Mucosa of descending colon (tissue), 3 donors: ENCODE measurements at regions not wholly inside any gene's neighbourhood (a gene's known extent, or its start where the extent isn't known, plus 50 kb on each side); places are given as distances from the start of the nearest gene placed in this dataset.

Source experiments
- ATAC-seq: fragments of 200-7000 bp; cut with Tn5 transposase; one replicate; pipeline ENCODE4 v1.9.1; 2020; ENCODE audit warnings: mild to moderate bottlenecking, moderate library complexity
- DNase-seq, 3 donors: peaks; one replicate each; pipeline ENCODE4 v3.0.0-alpha.2; 2020
- H3K36me3 ChIP-seq: fragments of 200-600 bp; one replicate; pipeline ENCODE4 v1.8.0; 2021; ENCODE audit warnings: low read depth, mild to moderate bottlenecking
- H3K4me1 ChIP-seq: fragments of 200-600 bp; one replicate; pipeline ENCODE4 v1.8.0; 2021; ENCODE audit warnings: low read depth, mild to moderate bottlenecking
- H3K4me3 ChIP-seq: fragments of 200-600 bp; one replicate; pipeline ENCODE4 v1.8.0; 2021; ENCODE audit warnings: mild to moderate bottlenecking
- H3K9me3 ChIP-seq: fragments of 200-600 bp; one replicate; pipeline ENCODE4 v1.8.0; 2021; ENCODE audit warnings: mild to moderate bottlenecking
- CTCF ChIP-seq: fragments of 200-600 bp; IDR thresholded peaks from one replicate; pipeline ENCODE4 v1.8.0; 2022; ENCODE audit warnings: antibody characterized with exemption, mild to moderate bottlenecking
- intact Hi-C, 2 donors: fragments of 100-400 bp; cut with DNase I in 1 of 2; cut with micrococcal nuclease in 1 of 2; formaldehyde crosslinking; loops; one replicate each; pipeline versions ENCODE4 v1.11.0 to v1.11.1; 2022; cut with DNase I, micrococcal nuclease
- donor health status: DM: no; HTN: no; CAD: no; lungs with moderate emphysema.
- donor health status: DM: no; HTN: no; CAD: no.
- donor health status: DM: no; HTN: yes; CAD: no.

DNA sequence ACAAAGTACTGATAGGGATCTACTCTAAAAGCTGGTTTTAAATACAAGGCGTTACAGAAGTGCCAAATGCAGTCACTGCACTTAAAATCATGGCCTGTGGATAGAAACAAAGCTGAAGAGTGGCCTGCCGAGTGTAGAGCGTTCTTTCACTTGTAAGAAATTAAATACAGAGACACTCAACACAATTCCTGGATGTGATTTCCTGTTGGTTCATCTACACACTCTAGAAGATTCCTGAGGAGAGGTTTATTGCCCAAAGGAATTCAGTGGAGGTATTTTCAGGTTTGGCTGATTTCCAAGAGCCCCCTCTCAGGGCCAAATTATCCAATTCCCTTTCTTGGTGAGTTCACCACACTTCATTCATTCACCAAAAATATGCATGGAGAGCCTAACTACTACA is 200.3 kb upstream of the IL12A start:
- TF ChIP-seq CTCF = no peak
- H3K9me3 ChIP-seq = no peaks in the 10 kb centered on the region
- intact Hi-C loops = no loop called here
- DNase-seq (no peak), ATAC-seq (no peak)
- no peaks in the 10 kb centered on the region for H3K36me3 ChIP-seq
- H3K4me3 ChIP-seq = no peak overlapping the region
- H3K4me1 ChIP-seq = peaks cover 28% of the 10 kb centered on the region

DNA sequence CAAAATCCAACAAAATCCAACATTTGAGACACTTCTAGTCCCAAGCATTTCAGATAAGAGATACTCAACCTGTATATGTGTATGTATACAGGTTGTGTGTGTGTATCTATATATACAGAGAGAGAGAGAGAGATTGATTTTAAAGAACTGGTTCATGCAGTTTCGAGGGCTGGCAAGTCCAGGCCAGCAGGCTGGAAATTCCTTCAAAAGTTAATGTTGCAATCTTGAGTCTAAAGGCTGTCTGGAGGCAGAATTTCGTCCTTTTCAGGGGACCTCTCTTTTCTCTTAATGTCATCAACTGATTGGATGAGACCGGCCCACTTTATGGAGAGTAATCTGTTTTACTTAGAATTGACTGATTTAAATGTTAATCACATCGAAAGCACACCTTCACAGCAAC is 199.6 kb upstream of the IL12A start:
- peaks cover 25% of the 10 kb centered on the region for H3K4me1 ChIP-seq
- H3K9me3 ChIP-seq = no peaks in the 10 kb centered on the region
- TF ChIP-seq CTCF = no peak
- no peak for DNase-seq
- no peak for ATAC-seq
- no peak overlapping the region for H3K4me3 ChIP-seq
- intact Hi-C loops = no loop called here
- H3K36me3 ChIP-seq = no peaks in the 10 kb centered on the region

DNA sequence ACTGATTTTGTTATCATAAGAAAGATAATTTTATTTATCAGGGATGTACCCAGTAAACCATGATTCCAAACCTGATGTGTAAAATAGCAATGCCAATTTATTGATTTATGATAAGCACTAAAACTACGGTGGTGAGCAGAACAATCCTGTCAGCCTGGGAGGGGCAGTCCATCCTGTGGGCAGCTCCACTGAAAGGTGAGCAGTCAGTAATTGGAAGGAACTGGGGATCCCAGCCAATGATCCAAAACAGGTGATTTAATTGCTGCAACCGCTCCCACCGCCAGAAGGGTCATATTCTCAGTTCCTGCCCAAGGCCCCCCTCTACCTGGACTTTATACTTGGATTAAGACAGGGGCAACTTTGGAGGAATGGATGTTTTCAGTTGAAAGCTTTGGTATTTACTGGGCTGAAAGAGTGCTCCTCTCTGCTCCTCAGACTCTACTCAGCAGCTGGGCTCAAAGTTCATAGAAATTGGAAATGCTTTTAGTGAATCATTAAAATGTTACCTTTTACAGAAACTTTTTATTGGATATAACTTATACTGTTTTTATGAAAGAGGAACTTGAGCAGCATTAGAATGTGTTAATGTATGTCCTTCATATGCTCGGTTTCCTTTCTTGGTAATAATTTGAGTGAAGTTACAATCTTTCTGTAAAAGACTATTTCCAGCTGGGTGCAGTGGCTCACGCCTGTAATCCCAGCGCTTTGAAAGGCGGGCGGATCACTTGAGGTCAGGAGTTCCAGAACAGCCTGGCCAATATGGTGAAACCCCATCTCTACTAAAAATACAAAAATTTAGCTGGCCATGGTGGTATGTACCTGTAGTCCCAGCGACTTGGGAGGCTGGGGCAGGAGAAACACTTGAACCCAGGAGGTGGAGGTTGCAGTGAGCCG is 198.6 kb upstream of the IL12A start:
- ATAC-seq (peak; percentile 59), DNase-seq (peak in 2 of 3 donors; percentile 47 to 48)
- peaks cover 22% of the 10 kb centered on the region for H3K4me1 ChIP-seq
- intact Hi-C loops = no loop called here
- no peaks in the 10 kb centered on the region for H3K36me3 ChIP-seq
- TF ChIP-seq CTCF = no peak
- H3K9me3 ChIP-seq = no peaks in the 10 kb centered on the region
- H3K4me3 ChIP-seq = no peak overlapping the region

GRCh38 chr3:159791336-159791735 is 197.3 kb upstream of the IL12A start:
- peaks cover 19% of the 10 kb centered on the region for H3K4me1 ChIP-seq
- no peaks in the 10 kb centered on the region for H3K36me3 ChIP-seq
- intact Hi-C loops = no loop called here
- H3K4me3 ChIP-seq = no peak overlapping the region
- no peak for TF ChIP-seq CTCF
- ATAC-seq = no peak
- H3K9me3 ChIP-seq = no peaks in the 10 kb centered on the region
- DNase-seq = no peak

DNA sequence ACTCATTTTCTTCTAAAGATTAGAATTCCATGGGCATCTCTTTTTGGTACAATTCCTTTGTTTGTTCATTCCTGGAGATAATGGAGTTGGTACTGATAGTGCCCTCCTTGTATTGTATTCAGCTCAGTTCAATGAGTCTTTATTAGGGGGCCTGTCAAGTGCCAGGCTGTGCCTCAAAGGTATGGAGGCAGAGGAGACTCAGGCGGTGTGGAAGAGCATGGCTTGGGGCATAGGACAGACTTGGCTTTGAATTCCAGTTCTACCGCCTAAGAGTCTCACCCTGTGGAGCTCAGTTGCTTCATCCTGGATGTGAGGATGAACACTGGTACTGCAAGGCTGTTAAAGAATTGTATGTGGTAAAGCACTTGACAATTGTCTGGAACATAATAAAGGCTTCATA is 196.6 kb upstream of the IL12A start:
- no peaks in the 10 kb centered on the region for H3K36me3 ChIP-seq
- TF ChIP-seq CTCF = no peak
- intact Hi-C loops = no loop called here
- H3K9me3 ChIP-seq = no peaks in the 10 kb centered on the region
- H3K4me3 ChIP-seq = no peak overlapping the region
- no peak for ATAC-seq
- H3K4me1 ChIP-seq = peaks cover 16% of the 10 kb centered on the region
- DNase-seq = no peak
